NCI-H2196 (cell line): ENCODE measurements at regions not wholly inside any gene's neighbourhood (a gene's known extent, or its start where the extent isn't known, plus 50 kb on each side); places are given as distances from the start of the nearest gene placed in this dataset.
"Not testable (repeated sequence)": the region's sequence is repeated elsewhere in the genome, so short reads cannot be mapped to it uniquely, and the experiment has no call there.

Experiments
- DNase-seq: peaks from one replicate; lab custom pipeline; 2025; ENCODE audit not compliant: unreplicated experiment; lab: John Stamatoyannopoulos, UW

DNA sequence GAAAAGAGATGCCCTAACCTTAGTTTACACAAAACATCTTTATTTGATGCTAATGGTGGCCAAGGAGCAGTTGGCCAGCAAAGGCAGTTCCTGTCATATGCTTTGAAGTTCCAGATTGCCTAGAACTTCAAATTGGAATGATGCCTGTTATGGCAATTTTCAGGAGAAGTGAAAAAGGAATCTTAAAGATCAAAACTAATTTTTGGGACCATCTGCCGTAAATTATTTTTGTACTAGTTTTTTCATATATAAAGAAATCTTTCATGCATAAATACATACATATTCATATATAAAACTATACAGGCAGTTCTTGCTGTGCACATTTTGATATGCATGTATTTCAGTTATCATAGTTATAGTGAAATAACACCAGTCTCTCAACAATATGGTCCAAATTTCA is 1185.6 kb upstream of the FAM98A start:
- DNase-seq = no peak

DNA sequence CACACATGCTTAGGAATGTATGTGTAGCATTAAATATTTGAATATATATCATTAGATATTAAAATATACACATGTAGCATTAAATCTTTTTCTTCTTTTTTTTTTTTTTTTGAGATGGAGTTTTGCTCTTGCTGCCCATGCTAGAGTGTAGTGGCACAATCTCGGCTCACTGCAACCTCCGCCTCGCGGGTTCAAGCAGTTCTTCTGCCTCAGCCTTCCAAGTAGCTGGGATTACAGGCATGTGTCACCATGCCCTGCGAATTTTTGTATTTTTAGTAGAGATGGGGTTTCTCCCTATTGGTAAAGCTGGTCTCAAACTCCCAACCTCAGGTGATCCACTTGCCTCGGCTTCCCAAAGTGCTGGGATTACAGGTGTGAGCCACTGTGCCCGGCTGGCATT is 1151.6 kb upstream of the FAM98A start:
- DNase-seq = not testable (repeated sequence)

DNA sequence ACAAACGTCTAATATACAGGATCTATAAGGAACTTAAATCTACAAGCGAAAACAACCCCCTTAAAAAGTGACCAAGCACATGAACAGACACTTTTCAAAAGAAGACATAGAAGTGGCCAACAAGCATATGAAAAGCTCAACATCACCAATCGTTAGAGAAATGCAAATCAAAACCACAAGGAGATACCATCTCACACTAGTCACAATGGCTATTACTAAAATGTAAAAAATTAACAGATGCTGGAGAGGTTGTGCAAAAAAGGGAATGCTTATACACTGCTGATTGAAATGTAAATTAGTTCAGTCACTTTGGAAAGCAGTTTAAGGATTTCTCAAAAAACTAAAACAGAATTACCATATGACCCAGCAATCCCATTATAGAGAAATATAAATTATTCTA is 1148.5 kb upstream of the FAM98A start:
- DNase-seq = no peak

DNA sequence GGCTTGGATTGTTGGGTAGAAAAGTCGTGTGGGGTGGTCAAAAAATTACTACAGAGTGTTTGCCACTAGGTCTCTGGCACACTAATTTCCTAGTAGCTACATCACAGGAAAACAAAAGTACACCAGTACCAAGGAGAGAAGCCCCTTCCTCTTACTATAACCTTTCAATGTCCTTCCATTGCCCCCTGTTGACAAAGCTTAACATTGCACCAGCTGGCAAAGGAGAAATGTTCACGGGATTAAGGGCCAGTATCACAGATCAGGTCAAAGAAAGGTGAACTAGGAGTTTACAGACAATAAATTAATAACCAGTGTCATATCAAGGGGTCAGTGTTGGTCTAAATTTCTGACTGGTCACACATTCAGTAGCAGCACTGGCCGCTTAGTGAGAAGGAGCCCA is 1139.6 kb upstream of the FAM98A start:
- no peak for DNase-seq

DNA sequence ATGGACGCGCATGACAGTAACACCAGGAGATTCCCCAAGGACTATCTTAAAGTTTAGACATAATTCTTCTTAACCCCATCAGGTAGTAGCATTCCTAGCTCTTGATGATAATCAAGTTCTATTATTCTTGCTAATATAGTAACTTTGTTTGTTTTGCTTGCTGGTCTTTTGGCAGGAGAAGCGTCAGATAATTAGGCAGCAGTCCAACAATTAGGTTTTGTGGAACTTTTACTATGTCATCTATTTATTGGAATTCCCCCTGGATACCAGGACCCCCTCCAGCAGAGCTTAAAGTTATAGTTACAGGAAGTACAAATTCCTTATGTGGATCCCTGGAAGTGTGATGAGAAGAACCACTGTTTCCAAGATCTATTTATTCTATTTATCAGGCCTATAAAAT is 1138.0 kb upstream of the FAM98A start:
- DNase-seq = no peak

DNA sequence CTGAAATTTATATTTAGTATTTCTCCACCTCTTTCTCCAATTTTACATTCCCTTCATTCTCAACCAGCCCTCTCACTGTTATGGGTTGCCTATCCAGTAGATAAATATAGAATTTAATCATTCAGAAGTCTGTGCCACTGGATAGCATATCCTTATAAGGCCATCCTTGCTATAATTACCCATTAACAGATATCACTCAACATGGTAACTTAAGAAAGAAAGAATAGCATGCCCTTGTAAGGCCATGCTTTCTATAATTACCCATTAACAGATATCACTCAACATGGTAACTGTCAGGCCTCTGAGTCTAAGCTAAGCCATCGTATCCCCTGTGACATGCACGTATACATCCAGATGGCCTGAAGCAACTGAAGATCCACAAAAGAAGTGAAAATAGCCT is 1137.4 kb upstream of the FAM98A start:
- no peak for DNase-seq

DNA sequence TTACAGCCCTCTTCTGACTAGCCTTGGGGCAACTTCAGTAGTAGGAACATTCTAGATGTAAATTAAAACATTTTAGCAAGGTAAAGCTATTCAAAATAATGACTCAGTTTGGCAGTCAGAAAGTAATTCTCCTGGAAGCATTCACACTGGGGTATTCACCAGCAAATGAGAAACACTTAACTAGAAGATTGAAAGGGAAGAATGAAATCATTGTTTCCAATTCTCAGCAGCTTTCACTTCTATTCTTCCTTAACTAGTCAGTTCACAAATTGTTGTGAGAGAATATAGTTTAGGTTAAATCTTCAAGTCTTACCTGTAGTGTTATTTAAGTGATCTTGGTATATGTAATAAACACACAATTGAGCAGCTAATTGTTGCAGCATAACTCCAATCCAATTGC is 1135.6 kb upstream of the FAM98A start:
- no peak for DNase-seq

DNA sequence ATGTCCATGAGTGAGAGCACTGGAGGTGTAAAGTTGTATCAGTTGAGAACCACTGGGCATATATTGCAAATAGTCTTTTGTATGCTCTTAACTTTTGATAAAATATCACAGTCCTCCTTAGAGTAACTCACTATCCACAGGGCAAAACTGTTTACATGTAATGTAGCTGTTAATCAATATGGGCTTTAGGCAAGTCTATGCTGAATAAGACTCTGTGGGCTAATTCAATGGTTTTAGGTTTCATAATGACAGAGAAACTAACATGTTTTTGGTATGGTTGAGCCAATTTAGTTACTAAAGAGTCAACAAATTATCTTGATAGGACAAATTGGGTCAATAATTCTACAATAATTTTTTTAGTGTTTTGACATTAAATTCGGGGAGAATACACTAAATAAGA is 1134.9 kb upstream of the FAM98A start:
- DNase-seq = no peak

DNA sequence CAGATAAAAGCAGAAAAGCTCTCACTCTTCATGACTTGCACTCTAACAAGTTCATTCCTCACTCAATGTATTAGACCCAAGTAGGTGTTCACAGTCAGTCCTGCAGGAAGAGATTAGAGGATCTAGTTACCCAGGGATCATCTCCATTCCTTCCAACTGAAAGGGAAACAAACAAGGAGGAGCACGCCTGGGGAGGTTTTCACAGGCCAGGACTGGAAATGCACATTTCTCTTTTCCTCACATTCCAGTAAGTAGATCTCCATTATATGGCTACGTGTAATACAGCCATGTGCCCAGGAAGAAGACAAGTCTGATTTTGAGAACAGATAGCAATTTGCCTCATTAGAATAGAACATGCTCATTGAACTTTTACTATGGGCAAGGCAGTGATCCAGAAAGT is 1132.2 kb upstream of the FAM98A start:
- no peak for DNase-seq

DNA sequence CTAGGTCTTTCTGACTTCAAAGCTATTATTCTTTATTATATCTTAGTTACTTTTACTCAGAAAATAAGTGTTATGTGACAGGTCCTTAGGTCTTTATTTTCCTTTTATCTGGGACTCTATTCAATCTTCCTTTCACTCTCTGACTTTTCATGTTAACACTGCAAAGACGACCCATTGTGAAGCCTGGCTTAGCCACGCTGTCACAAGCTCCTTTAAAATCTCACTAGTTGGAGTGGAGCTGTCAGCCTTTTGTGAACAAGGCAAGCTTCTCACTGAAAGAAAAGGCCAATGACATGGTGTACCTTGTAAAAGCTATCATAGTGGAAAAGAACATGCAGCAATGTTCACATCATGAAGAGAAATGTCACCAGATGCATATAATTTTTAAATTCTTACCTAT is 1130.7 kb upstream of the FAM98A start:
- no peak for DNase-seq

DNA sequence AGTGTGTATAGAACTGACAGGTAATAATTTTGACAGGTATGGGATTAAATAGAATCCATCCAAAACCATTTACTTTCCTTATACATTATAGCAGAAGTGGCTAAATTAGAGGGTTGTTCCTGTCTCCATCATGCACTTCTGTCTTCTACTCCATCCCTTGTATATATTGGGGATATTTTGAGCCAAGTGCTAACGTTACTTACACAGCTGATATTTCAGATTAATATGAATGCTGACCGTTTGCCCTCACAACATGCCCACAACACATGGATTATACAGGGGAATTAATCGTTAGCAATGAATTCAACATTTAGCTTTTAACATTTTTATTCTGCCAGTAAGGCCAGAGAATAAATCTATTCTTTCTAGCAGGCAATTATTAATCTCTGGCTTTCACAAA is 1125.0 kb upstream of the FAM98A start:
- DNase-seq = no peak

DNA sequence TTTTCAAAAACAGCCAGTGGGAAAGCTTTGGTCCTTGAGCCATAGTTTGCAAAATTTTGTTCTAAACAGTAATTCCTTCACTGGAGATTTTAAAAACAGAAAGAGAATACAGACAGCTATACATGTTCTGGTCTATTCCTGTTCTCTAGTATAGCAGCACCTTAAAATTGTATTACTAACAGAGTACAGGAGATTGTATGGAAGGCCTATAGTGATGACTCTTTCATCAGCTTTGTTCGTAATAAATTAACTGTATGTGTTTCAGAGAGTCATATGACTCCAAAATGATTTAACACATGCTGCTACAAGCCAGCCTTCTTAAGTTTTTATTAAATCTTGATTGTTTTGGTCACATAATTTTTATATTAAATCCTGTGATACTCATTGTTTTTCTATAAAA is 1124.6 kb upstream of the FAM98A start:
- DNase-seq = no peak

DNA sequence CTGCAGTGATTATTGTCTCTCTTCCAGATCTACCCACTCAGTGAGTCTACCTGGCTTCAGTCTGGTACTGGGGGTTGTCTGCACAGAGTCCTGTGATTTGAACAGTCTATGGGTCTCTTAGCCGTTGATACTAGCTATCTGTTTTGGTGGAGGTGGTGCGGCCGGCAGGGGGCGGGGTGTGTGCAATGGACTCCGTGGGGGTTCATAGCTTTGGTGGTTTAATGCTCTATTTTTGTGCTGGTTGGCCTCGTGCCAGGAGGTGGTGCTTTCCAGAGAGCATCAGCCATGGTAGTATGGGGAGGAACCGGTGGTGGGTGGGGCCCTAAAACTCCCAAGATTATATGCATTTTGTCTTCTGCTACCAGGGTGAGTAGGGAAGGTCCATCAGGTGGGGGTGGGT is 1120.1 kb upstream of the FAM98A start:
- DNase-seq = no peak

DNA sequence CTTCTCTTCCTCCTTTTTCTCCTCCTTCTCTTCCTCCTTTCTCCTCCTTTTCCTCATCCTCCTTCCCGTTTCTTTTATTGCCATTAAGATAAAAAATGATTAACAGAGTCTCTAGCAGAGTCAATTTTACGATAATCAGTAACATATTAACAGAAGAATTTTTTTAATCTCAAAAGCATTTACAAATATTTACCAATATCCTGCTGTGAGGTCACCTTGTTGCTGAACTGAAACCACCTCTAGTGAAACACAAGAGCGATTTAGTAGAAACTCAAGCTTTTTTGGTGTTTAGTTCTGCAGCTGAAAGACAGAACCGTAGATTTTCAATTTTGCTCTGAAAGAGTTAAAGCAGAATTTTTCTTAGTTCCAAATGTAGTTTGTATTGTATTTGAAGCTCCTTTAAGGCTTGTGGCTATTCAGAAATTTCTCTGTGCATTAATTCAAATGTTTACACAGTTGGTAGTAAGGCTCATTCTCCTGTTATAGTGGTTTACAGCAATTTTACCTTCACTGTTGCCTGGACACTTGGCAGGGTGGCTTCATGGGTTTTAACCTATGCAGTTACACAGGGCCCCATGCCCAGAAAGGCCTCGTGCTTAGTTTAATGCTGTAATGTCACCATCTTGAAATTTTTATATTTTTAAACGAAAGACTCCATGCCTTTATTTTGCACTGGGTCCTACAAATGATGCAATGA is 1106.6 kb upstream of the FAM98A start:
- no peak for DNase-seq

DNA sequence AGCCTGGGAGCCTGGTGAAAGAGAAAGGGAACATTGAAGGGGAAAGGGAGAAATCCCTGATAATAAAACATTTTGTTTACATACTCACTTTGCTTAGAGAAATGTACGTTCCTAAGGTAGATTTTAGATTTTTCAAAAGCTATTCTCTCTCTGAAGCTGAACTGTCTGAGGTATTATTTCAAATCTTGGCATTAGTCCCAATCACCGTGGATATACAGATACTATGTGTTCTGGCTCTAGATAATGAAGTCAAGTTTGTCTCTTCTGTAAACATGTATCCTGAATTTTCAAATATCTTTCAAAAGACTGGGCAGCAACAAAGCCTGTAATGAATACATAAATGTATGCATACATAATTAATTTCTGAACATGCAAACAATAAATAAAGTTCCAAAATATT is 1104.2 kb upstream of the FAM98A start:
- DNase-seq = no peak

DNA sequence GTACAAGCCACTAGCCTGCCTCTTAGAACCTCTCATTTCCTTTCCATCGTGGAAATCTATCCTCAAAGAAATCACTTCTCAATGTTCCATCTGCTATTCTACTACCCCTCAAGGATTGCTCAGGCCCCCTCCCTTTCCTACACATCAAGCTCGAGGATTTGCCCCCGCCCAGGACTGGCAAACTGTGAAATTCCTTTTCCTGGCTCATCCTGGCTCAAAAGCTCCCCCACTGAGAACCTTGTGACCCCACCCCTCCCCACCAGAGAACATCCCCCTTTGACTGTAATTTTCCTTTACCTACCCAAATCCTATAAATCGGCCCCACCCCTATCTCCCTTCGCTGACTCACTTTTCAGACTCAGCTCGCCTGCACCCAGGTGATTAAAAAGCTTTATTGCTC is 1103.3 kb upstream of the FAM98A start:
- DNase-seq = not testable (repeated sequence)

DNA sequence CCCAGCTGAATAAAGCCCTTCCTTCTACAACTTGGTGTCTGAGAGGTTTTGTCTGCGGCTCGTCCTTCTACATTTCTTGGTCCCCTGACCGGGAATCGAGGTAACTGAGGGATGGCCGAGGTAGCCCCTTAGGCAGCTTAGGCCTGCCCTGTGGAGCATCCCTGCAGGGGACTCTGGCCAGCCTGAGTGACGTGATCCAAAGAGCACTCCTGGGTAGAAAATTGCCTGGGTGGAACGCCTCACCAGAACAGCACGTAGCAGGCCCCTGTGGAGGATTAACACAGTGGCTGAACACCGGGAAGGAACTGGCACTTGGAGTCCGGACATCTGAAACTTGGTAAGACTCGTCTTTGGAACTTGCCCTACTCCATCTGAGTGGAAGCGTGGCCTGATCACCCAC is 1078.5 kb upstream of the FAM98A start:
- not testable (repeated sequence) for DNase-seq

DNA sequence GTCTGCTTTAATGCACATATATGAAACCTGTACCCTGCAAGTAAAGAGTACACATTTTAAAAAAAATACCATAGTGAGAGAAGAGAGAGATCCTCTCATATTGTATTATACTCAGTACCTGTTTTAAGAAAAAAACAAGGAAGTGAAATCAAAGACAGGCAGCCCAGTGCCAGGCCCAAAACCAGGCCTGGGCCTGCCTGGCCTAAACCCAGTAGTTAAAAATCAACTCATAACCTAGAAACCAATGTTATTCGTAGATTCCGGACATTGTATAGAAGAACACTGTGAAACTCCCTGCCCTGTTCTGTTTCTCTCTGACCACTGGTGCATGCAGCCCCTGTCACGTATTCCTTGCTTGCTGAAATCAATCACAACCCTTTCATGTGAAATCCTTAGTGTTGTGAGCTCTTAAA is 1078.0 kb upstream of the FAM98A start:
- DNase-seq = not testable (repeated sequence)

DNA sequence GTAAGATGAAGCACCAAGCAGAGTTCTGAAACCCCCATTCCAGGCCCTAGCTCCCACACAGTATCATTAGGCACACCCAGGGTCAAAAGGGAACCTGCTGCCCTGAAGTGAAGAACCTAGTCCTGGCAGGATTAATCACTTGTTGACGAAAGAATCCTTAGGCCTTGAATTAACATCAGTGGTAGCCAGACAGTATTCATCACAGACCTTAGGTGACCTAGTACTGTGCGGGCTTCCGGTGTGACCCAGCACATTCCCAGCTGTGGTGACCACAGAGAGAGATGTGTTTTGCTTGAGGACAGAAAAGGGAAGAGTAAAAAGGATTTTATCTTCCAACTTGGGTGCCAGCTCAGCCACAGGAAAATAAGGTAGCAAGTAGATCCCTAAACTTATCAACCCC is 1071.4 kb upstream of the FAM98A start:
- DNase-seq = no peak

DNA sequence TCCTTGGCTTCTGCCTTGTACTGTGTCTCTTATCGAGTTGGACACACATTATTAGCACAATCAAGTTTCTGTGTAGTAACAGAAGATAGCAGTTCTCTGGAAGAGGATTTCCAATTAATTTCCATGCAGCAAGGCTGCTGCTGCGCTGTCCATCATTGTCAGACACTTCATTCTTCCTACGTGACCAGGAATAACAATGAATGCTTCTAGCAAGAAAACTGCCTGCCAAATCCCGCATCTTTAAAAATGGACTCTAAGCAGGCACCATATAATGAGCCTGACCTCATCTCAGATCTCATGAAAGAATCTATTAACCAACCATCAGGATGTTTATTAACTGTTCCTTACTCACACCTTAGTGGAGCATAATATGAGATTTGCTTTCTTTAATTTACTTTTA is 1067.7 kb upstream of the FAM98A start:
- DNase-seq = no peak

DNA sequence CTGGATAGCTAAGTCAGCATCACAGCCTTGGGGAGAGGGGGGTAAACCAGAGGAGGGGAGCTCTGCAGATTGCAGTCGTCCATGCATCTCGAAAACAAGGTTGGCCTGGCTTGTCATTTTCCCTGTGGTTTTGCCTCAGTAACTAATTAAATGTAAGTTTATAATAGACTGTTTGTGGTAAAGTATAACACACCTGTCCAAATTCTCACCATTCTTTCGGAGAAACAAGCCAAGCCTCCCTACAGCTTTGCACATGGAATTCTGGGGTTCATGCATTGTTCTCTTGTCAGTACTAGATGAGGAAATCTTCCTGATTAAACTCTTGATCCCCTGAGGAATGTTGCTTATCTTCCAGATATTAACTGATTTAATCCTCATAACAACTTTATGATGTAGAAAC is 1065.2 kb upstream of the FAM98A start:
- no peak for DNase-seq

DNA sequence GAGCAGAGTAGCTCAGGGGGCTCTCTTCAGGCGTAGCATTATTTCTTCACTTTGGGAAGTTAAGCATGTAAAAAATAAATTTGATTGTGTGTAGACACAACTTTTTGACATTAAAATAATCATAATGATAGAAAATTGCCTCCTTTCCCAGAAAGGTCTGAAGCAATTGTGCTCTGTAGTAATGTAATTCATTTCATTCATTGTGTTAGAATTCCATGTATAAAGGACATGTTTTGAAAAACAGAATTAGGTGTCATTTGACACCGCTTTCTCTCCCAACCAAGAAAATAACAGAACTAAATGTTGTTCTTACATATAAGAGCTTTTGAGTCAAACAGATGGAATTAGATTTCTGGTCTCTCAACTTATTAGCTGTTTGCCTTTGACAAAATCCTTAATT is 1064.2 kb upstream of the FAM98A start:
- DNase-seq = no peak

DNA sequence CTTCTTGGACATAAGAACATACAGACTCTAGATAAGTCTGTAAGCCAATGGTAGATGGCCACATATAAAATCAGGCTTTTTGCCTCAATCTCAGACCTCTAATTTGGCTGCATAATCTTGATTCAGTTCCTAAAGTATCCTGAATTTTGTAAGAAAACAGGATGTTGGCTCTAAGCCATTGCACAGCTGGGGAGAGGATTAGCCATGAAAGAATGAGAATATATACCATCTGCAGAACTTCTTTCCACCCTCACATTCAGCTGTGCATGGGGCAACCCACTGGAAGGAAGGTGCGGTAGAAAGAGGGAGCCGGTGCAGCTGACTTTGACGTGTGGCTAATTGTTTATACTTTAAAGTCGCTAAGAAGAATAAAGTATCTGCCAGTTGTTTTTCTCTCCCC is 1061.6 kb upstream of the FAM98A start:
- DNase-seq = no peak

DNA sequence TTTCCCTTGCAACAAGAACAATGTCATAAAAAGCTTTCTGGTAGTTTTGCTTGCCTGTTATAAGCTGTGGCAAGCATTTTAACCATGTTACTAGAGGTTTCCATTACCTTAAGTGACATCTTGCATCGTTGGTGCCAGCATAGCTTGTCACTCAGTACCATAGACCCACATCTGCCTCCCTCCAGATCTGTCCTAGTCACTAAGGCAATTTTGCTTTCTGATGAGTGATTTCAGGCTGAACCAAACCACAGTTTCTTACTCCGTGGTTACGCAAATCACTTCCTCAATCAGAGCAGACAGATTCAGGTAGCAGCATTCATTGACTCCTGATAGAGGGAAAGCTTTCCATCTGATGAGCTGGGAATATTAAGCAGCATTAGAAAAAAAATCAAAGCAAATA is 1057.5 kb upstream of the FAM98A start:
- DNase-seq = no peak
